Progenitor cell of endocrine pancreas (in vitro differentiated cells): ENCODE measurements at regions not wholly inside any gene's neighbourhood (a gene's known extent, or its start where the extent isn't known, plus 50 kb on each side); places are given as distances from the start of the nearest gene placed in this dataset.

ENCODE experiments used
- DNase-seq: peaks from one replicate; pipeline ENCODE4 v3.0.0; 2021; ENCODE audit warnings: low spot score; ENCODE audit not compliant: unreplicated experiment
- H3K27ac Mint-ChIP-seq: 2 replicates; pipeline ENCODE4 v1.8.0; 2021; ENCODE audit warnings: mild to moderate bottlenecking, moderate library complexity, mixed read lengths
- H3K27me3 Mint-ChIP-seq: 2 replicates; pipeline ENCODE4 v1.8.0; 2021; ENCODE audit warnings: mixed read lengths
- H3K36me3 Mint-ChIP-seq: 2 replicates; pipeline ENCODE4 v1.8.0; 2022; ENCODE audit warnings: mixed read lengths; ENCODE audit not compliant: insufficient read depth
- H3K4me1 Mint-ChIP-seq: 2 replicates; pipeline ENCODE4 v1.8.0; 2021; ENCODE audit warnings: low read depth, mixed read lengths
- H3K4me3 Mint-ChIP-seq: 2 replicates; pipeline ENCODE4 v1.8.0; 2021; ENCODE audit warnings: low read depth, mild to moderate bottlenecking, moderate library complexity, mixed read lengths
- H3K9me3 Mint-ChIP-seq: 2 replicates; pipeline ENCODE4 v1.8.0; 2021; ENCODE audit warnings: low read depth, mixed read lengths
- TF ChIP-seq, protein P1 (sequence below): fragments of 200-600 bp; sonication (generic); IDR thresholded peaks from one replicate; pipeline ENCODE4 v1.5.0; 2021; ENCODE audit warnings: antibody characterized with exemption, mild to moderate bottlenecking; ENCODE audit not compliant: unreplicated experiment

DNA sequence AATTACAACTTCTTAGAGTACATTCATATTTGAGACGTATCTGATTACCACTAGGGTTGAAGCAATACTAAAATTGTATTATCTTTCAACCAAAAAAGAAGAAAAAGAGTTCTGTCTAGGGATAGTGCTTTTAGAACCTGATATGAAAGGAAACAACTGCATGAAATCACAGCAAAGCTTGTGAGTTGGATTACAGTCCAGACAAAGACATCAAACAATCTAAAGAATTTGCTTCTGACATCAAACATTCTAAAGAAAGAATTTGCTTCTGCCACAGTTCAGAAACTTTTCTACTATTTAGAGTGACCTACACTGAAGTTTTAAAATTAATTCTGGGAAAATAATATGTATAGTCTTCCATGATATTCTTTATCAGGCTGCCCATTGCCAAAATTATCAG is 1141.1 kb upstream of the ACO1 start:
- Mint-ChIP-seq H3K4me3 (no peak overlapping the region), H3K27me3 (no peaks in the 10 kb centered on the region), H3K36me3 (no peaks in the 10 kb centered on the region), H3K27ac (no peak overlapping the region), H3K4me1 (peaks cover 1% of the 10 kb centered on the region), H3K9me3 (peaks cover 8% of the 10 kb centered on the region)
- TF ChIP-seq, protein P1, sequence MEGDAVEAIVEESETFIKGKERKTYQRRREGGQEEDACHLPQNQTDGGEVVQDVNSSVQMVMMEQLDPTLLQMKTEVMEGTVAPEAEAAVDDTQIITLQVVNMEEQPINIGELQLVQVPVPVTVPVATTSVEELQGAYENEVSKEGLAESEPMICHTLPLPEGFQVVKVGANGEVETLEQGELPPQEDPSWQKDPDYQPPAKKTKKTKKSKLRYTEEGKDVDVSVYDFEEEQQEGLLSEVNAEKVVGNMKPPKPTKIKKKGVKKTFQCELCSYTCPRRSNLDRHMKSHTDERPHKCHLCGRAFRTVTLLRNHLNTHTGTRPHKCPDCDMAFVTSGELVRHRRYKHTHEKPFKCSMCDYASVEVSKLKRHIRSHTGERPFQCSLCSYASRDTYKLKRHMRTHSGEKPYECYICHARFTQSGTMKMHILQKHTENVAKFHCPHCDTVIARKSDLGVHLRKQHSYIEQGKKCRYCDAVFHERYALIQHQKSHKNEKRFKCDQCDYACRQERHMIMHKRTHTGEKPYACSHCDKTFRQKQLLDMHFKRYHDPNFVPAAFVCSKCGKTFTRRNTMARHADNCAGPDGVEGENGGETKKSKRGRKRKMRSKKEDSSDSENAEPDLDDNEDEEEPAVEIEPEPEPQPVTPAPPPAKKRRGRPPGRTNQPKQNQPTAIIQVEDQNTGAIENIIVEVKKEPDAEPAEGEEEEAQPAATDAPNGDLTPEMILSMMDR, result no peak
- DNase-seq, result no peak

DNA sequence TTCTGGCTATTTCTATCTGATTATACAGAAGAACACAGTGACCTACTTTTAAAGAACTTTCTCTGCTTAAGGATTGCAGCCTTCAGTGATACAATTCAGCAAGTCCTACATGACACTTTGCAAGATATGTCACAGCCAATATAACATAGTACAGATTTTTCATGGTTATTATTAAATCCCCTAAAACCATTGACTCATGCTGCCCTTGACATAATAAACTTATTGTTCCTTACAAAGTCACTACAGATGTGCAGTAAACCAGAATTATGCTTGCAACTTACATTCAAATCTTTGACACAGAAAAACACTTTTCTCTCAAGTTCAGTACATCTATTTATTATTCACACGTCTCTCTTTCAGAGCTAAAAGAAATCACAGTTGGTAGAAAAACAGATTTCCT is 1136.3 kb upstream of the ACO1 start:
- H3K4me3 Mint-ChIP-seq, result no peak overlapping the region
- H3K36me3 Mint-ChIP-seq, result no peaks in the 10 kb centered on the region
- TF ChIP-seq, protein P1, result no peak
- H3K27me3 Mint-ChIP-seq, result no peaks in the 10 kb centered on the region
- H3K4me1 Mint-ChIP-seq, result no peaks in the 10 kb centered on the region
- no peak overlapping the region for H3K27ac Mint-ChIP-seq
- H3K9me3 Mint-ChIP-seq, result peaks cover 21% of the 10 kb centered on the region
- DNase-seq, result no peak

DNA sequence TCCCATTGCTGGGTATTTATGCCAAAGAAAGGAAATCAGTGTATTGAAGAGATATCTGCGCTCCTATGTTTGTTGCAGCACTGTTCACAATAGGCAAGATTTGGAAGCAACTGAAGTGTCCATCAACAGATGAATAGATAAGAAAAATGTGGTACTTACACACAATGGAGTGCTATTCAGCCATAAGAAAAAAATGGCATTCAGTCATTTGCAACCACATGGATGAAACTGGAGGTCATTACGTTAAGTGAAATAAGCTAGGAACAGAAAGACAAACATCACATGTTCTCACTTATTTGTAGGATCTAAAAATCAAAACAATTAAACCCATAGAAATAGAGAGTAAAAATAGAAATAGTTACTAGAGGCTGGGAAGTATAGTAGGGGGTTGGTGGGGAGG is 1133.1 kb upstream of the ACO1 start:
- Mint-ChIP-seq H3K9me3 (peaks cover 21% of the 10 kb centered on the region), H3K4me1 (no peaks in the 10 kb centered on the region), H3K27me3 (no peaks in the 10 kb centered on the region), H3K36me3 (no peaks in the 10 kb centered on the region), H3K27ac (no peak overlapping the region), H3K4me3 (no peak overlapping the region)
- no peak for DNase-seq
- TF ChIP-seq, protein P1, result no peak

DNA sequence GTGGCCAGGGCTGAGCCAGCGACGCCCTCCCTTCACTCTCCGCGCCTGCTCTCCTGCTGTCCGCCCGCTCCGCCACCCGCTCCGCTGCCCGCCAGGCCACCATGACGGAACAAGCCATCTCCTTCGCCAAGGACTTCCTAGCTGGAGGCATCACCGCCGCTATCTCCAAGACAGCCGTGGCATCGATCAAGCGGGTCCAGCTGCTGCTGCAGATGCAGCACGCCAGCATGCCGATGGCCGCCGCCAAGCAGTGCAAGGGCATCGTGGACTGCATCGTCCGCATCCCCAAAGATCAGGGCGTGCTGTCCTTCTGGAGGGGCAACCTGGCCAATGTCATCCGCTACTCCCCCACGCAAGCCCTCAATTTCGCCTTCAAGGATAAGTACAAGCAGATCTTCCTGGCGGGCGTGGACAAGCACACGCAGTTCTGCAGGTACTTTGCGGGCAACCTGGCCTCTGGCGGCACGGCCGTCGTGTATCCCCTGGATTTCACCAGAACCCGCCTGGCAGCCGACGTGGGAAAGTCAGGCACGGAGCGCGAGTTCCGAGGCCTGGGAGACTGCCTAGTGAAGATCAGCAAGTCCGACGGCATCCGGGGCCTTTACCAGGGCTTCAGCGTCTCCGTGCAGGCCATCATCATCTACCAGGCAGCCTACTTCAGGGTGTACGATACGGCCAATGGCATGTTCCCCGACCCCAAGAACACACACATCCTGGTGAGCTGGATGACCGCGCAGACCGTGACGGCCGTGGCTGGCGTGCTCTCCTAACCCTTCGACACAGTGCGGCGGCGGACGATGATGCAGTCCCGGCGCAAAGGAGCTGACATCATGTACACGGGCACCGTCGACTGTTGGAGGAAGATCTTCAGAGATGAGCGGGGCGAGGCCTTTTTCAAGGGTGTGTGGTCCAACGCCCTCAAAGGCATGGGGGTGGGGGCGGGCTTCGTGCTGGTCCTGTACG is 1130.4 kb upstream of the ACO1 start:
- no peak for DNase-seq
- H3K4me3 Mint-ChIP-seq, result no peak overlapping the region
- no peaks in the 10 kb centered on the region for H3K36me3 Mint-ChIP-seq
- H3K27me3 Mint-ChIP-seq, result no peaks in the 10 kb centered on the region
- TF ChIP-seq, protein P1, result no peak
- H3K27ac Mint-ChIP-seq, result no peak overlapping the region
- H3K9me3 Mint-ChIP-seq, result peaks cover 13% of the 10 kb centered on the region
- H3K4me1 Mint-ChIP-seq, result no peaks in the 10 kb centered on the region

DNA sequence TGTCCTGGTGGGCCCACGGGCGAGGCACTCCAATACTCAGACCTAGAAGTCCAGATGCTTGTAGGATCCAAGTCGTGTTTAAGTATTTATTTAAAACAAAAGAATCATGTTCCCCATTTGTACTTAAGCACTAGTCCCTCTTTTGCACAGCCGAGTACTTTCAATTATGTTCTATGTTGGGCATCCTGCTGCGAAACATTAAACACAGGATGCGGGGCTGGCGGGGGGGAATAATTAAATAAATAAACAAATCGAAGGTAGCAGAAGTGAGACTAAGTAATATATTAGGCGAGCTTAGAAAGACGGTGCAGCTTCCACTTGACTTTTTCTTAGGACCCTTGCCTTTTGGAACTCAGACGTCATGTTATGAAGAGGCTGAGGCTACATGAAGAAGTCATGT is 1129.2 kb upstream of the ACO1 start:
- peaks cover 9% of the 10 kb centered on the region for H3K9me3 Mint-ChIP-seq
- TF ChIP-seq, protein P1, result no peak
- no peak overlapping the region for H3K4me3 Mint-ChIP-seq
- no peaks in the 10 kb centered on the region for H3K36me3 Mint-ChIP-seq
- no peaks in the 10 kb centered on the region for H3K27me3 Mint-ChIP-seq
- no peak overlapping the region for H3K27ac Mint-ChIP-seq
- DNase-seq, result no peak
- peaks cover 4% of the 10 kb centered on the region for H3K4me1 Mint-ChIP-seq
